ENCODE measurements at regions not wholly inside any gene's neighbourhood (a gene's known extent, or its start where the extent isn't known, plus 50 kb on each side); places are given as distances from the start of the nearest gene placed in this dataset.

- Histone ChIP-seq H3K79me2 (ENCODE audit: control insufficient read depth in 1 of 2, insufficient read depth in 2 of 2, low read length in 2 of 2) (no peaks in the 10 kb centered on the region), H4K5ac (ENCODE audit: insufficient read length, low read depth, low read length) (no peak overlapping the region), H3K23me2 (ENCODE audit: low read depth, low read length) (peaks cover 8% of the 10 kb centered on the region; the same call in 1 of the 2 replicates), H2BK5ac (ENCODE audit: low read depth, low read length) (peak overlapping the region; percentile 22; the same call in 1 of the 2 replicates), H2AFZ (ENCODE audit: low read length) (no peak overlapping the region), H3K27me3 (replicated peaks in 1 of 4; ENCODE audit: control insufficient read depth in 3 of 4, extremely low read depth in 1 of 4, insufficient read depth in 3 of 4, low read length in 3 of 4) (no peaks in the 10 kb centered on the region), H3K14ac (ENCODE audit: insufficient read length) (no peak overlapping the region), H2BK20ac (ENCODE audit: low read length) (no peak overlapping the region), H3K23ac (ENCODE audit: insufficient read length) (no peak overlapping the region), H4K91ac (replicated peaks; ENCODE audit: insufficient read length, low read length) (no peak overlapping the region), H3K79me1 (ENCODE audit: low read depth, low read length) (no peaks in the 10 kb centered on the region), H2BK12ac (ENCODE audit: low read depth, low read length) (no peak overlapping the region; the same call in 1 of the 2 replicates), H3K4me3 (ENCODE audit: extremely low read depth in 1 of 4, insufficient read depth in 2 of 4, low read depth in 3 of 4, low read length in 4 of 4) (no peak overlapping the region), H3K4ac (replicated peaks; ENCODE audit: insufficient read length, low read depth, low read length) (peak overlapping the region; percentile 26), H2BK120ac (replicated peaks; ENCODE audit: low read depth, low read length) (no peak overlapping the region), H3K9ac (replicated peaks in 1 of 4; ENCODE audit: extremely low read depth in 1 of 4, low read depth in 3 of 4, low read length in 3 of 4) (no peak overlapping the region), H3K27ac (ENCODE audit: low read depth, low read length) (no peak overlapping the region), H3K18ac (ENCODE audit: extremely low read depth, low read length) (no peak overlapping the region; the same call in 1 of the 2 replicates), H4K20me1 (replicated peaks in 1 of 2; ENCODE audit: control insufficient read depth in 1 of 2, insufficient read depth in 2 of 2, low read length in 2 of 2) (peaks cover 0 to 7% of the 10 kb centered on the region in 2 experiments), H3K9me3 (ENCODE audit: insufficient read depth in 2 of 2, low read depth in 1 of 2, low read length in 1 of 2) (no peaks in the 10 kb centered on the region), H4K8ac (ENCODE audit: extremely low read depth, insufficient read depth, low read length) (peak overlapping the region; percentile 9; the same call in 1 of the 2 replicates), H3K56ac (replicated peaks; ENCODE audit: insufficient read length, low read depth, low read length) (peak overlapping the region; percentile 91), H2BK15ac (ENCODE audit: low read length) (no peak overlapping the region), H3K4me1 (replicated peaks in 1 of 4; ENCODE audit: control insufficient read depth in 3 of 4, insufficient read depth in 4 of 4, low read length in 3 of 4) (no peaks in the 10 kb centered on the region; a peak in 2 of 7 replicates), H3K36me3 (ENCODE audit: control insufficient read depth in 2 of 4, insufficient read depth in 4 of 4, low read length in 3 of 4) (no peaks in the 10 kb centered on the region), H2AK5ac (ENCODE audit: low read depth, low read length) (no peak overlapping the region), H3K4me2 (ENCODE audit: insufficient read depth in 1 of 2, low read depth in 2 of 2, low read length in 2 of 2) (no peak overlapping the region)
- WGBS, 2 experiments (ENCODE audit: extremely low coverage in 1 of 2, insufficient coverage in 1 of 2, insufficient read length in 1 of 2, insufficient replicate concordance in 2 of 2, low coverage in 1 of 2, low lambda C conversion rate in 2 of 2, missing lambda C conversion rate in 1 of 2), result 98% methylated on average over 17 of the region's 17 CpGs; no CpG with 5 or more reads in 1 of the 2 experiments
- no peak for FAIRE-seq
- DNase-seq (ENCODE audit: low read depth in 1 of 2, low spot score in 2 of 2), result no peak
- CTCF ChIA-PET (ENCODE audit: partially characterized antibody), result no interaction called here
- TF ChIP-seq CHD1 (IDR thresholded peaks at IDR 0.05; ENCODE audit: low read depth, low read length), result no peak
- TF ChIP-seq SP1 (IDR thresholded peaks at IDR 0.05; ENCODE audit: low read depth, low read length), result no peak
- TF ChIP-seq MAFK (IDR thresholded peaks at IDR 0.05; ENCODE audit: low read depth, low read length), result no peak
- no peak for TF ChIP-seq HDAC6 (IDR thresholded peaks at IDR 0.05; ENCODE audit: low read depth, low read length)
- TF ChIP-seq MAX (IDR thresholded peaks at IDR 0.05), result no peak
- TF ChIP-seq GABPA (IDR thresholded peaks at IDR 0.05; ENCODE audit: borderline replicate concordance, insufficient read depth, low read length), result no peak
- POLR2A ChIA-PET (ENCODE audit: partially characterized antibody), result no interaction called here
Measured at GRCh38 chr7:51477819-51478218, 161.2 kb upstream of the COBL start.

All from H1 (cell line).